Activated naive CD8-positive, alpha-beta T cell treated with anti-CD3 and anti-CD28 coated beads, Interleukin-2, amount 10 ng/mL, durations not matched to agents 7 days and 5 days (primary cell): ENCODE measurements at regions not wholly inside any gene's neighbourhood (a gene's known extent, or its start where the extent isn't known, plus 50 kb on each side); places are given as distances from the start of the nearest gene placed in this dataset.

Experiments used
- ATAC-seq: fragments of 150-1000 bp; cut with Tn5 transposase; one replicate; pipeline ENCODE4 v1.10.0; 2021; ENCODE audit warnings: low read depth, moderate library complexity
- POLR2A ChIA-PET: fragments of 350-600 bp; sonication (Branson Sonifier 250); formaldehyde crosslinking; loops from one replicate; lab custom pipeline; 2021; ENCODE audit warnings: antibody characterized with exemption; lab: Charles Lee
- DNase-seq: peaks from one replicate; pipeline ENCODE4 v3.0.0; 2021
- H3K27ac Mint-ChIP-seq: one replicate; pipeline ENCODE4 v1.8.0; 2022; ENCODE audit warnings: mild to moderate bottlenecking, mixed read lengths
- H3K27me3 Mint-ChIP-seq: one replicate; pipeline ENCODE4 v1.8.0; 2022; ENCODE audit warnings: mild to moderate bottlenecking, moderate library complexity, mixed read lengths
- H3K36me3 Mint-ChIP-seq: one replicate; pipeline ENCODE4 v1.8.0; 2021; ENCODE audit warnings: mild to moderate bottlenecking, mixed read lengths
- H3K4me1 Mint-ChIP-seq: one replicate; pipeline ENCODE4 v1.8.0; 2021; ENCODE audit warnings: mixed read lengths
- H3K4me3 Mint-ChIP-seq: one replicate; pipeline ENCODE4 v1.8.0; 2022; ENCODE audit warnings: mild to moderate bottlenecking, moderate library complexity, mixed read lengths
- H3K9me3 Mint-ChIP-seq: one replicate; pipeline ENCODE4 v1.8.0; 2021; ENCODE audit warnings: mixed read lengths

DNA sequence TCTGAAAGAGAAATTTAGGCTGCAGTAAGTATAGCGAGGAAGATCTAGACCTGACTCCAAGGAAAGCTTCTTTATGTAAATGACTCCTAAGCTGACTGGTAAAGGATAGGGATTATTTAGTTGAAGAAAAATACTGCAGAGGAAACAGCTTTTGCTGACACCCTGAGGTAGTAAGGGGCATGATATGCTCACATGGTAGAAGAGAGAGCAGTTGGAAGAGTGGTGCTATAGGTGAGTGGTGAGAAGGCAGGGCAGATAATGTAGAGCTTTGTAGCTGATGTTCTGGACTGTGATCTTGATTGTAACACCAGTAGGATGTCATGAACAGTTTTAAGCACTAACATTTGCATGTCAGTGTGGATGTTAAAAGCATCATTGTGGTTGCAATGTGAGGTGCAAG, 639.1 kb upstream of the SLC39A10 start:
- Mint-ChIP-seq H3K36me3 (no peaks in the 10 kb centered on the region), H3K27ac (no peak overlapping the region)
- POLR2A ChIA-PET, result no interaction called here

DNA sequence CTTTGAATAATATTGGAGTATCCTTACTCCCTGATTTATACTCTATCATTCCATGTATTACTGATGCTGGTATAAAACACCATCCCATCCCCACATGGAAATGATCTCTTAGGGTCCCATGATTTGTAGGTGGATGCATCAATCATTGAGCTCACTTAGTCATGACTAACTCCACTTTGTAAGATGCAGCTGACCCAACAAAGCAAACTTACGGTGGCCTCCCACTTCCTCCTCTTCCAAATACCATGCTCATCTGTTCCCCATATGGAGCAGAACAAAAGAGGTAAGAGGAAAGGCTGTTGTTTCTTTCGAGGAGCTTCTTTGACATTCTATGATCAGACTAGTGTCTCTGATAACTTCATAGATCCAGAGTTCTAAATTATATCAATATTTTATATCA, 640.2 kb upstream of the SLC39A10 start:
- H3K9me3 Mint-ChIP-seq, result no peaks in the 10 kb centered on the region
- POLR2A ChIA-PET, result no interaction called here

More for the DNA sequence above, 639.1 kb upstream of the SLC39A10 start:
- Mint-ChIP-seq H3K9me3 (no peaks in the 10 kb centered on the region), H3K4me1 (peaks cover 2% of the 10 kb centered on the region), H3K27me3 (no peaks in the 10 kb centered on the region), H3K4me3 (no peak overlapping the region)
- DNase-seq, result no peak
- ATAC-seq, result no peak

DNA sequence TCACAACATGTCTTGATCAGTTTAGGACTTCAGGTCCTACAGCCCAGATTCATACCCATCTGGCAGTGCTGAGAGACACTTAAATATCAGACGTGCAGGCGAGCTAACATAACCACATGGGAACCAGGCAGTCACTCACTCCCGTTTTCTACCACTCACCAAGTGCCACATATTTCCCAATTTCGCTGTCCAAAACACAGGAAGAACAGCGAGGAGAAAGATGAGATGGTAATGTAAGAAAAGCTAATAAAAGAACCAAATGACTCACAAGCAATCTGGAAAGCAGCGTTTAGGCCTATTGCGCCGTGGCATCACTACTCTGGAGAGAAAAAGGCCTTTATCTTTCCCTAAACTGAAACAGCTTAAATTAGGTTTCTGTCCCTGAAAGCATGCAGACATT, 647.8 kb upstream of the SLC39A10 start:
- no peaks in the 10 kb centered on the region for H3K4me1 Mint-ChIP-seq
- DNase-seq, result no peak
- no peak overlapping the region for H3K4me3 Mint-ChIP-seq
- no peak for ATAC-seq
- H3K27ac Mint-ChIP-seq, result no peak overlapping the region
- no peaks in the 10 kb centered on the region for H3K9me3 Mint-ChIP-seq
- POLR2A ChIA-PET, result no interaction called here
- peaks cover 5% of the 10 kb centered on the region for H3K27me3 Mint-ChIP-seq
- no peaks in the 10 kb centered on the region for H3K36me3 Mint-ChIP-seq

More for the DNA sequence above, 640.2 kb upstream of the SLC39A10 start:
- no peak overlapping the region for H3K27ac Mint-ChIP-seq
- ATAC-seq (no peak), DNase-seq (no peak)
- no peaks in the 10 kb centered on the region for H3K27me3 Mint-ChIP-seq
- H3K4me1 Mint-ChIP-seq, result no peaks in the 10 kb centered on the region
- no peaks in the 10 kb centered on the region for H3K36me3 Mint-ChIP-seq
- H3K4me3 Mint-ChIP-seq, result no peak overlapping the region

DNA sequence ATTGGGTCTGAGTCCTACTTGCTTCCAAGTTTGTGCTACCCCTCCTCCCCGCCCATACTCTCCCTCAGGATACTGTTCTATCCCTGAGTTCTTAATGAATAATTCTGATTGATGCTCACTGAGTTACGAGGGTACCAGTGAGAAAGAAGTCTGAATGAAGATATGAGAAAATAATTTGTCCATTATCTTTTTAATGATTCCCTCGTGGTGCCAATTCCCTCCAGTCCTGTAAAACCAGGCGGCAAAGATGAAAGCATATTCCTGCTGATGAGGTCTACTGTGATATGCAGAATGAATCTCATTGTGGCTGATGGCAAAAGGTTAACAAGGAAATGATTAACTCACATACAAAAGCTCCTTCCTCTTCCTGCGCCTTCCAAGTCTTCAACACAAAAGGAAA, 650.2 kb upstream of the SLC39A10 start:
- Mint-ChIP-seq H3K27me3 (peaks cover 5% of the 10 kb centered on the region), H3K27ac (no peak overlapping the region), H3K9me3 (no peaks in the 10 kb centered on the region), H3K4me1 (no peaks in the 10 kb centered on the region), H3K4me3 (no peak overlapping the region), H3K36me3 (no peaks in the 10 kb centered on the region)
- POLR2A ChIA-PET, result no interaction called here
- DNase-seq (no peak), ATAC-seq (no peak)

DNA sequence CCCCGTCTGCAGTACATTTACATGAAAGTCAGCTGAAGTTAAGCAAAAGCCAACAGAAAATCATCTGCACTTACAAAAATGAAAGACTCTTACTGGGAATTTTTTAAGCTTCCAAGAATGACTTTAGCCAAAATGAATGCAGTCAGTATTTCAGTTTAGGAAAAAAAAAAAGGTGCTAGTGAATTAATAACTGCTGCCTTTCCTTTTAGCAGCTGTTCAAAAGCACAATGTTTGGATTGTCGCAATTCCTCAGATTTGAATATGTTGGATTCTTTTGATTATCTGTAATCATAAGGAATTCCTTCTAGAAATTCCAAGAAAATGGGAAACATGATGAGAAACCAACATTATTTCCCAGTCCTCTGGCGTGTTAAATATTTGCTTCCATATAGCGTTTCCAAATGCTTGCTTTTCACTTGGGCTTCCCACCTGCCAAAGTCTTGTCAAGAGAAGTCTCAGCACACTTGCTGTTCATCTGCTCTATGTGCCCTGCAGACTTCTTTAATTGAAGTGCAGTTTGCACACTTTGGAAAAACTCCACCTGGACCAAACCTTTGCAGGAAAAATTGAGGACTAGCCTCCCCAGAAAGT, 653.0 kb upstream of the SLC39A10 start:
- DNase-seq, result no peak
- Mint-ChIP-seq H3K4me3 (no peak overlapping the region), H3K9me3 (no peaks in the 10 kb centered on the region), H3K36me3 (no peaks in the 10 kb centered on the region), H3K27ac (no peak overlapping the region), H3K4me1 (no peaks in the 10 kb centered on the region), H3K27me3 (peaks cover 2% of the 10 kb centered on the region)
- ATAC-seq, result no peak
- POLR2A ChIA-PET, result no interaction called here

DNA sequence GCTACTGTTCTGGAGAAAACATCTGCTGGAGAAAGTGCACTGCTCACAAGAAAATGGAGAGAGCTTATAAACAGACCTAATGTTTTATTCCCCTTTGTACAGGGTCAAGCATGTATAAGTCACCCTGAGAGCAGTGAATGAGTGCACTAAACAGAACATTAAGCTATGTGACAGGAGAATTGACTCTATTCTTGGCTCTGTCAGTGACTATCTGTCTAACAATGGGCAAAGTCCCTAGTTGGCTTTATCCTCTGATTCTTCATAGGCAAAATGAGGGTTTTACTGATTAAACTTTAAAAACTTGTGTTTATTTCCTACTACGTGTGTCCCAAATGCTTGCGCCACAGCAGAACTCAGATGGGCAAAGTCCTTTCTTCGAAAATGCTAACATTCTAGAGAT, 655.1 kb upstream of the SLC39A10 start:
- POLR2A ChIA-PET, result no interaction called here
- Mint-ChIP-seq H3K27ac (no peak overlapping the region), H3K4me1 (no peaks in the 10 kb centered on the region)

DNA sequence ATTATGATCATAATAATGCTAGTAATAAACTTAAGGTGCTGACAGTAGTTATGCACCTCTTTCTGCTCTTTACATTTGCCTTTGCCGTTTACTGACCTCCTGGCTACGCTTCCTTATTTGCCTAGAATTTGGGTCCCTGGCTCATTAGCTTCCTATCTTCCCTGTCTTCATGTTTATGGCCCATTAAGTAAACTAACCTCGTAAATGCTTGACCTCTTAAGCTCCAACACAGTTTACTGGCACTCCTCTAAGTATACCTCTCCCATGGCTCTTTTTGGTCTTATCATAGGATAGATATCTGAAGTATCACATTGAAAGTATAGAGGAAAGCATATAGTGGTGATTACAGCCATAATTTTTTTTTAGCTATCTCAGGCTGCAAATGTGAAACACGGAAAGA, 657.3 kb upstream of the SLC39A10 start:
- H3K27ac Mint-ChIP-seq, result no peak overlapping the region
- POLR2A ChIA-PET, result no interaction called here
- no peak for ATAC-seq
- no peak overlapping the region for H3K4me3 Mint-ChIP-seq
- H3K4me1 Mint-ChIP-seq, result no peaks in the 10 kb centered on the region
- no peaks in the 10 kb centered on the region for H3K27me3 Mint-ChIP-seq
- no peak for DNase-seq
- no peaks in the 10 kb centered on the region for H3K9me3 Mint-ChIP-seq
- no peaks in the 10 kb centered on the region for H3K36me3 Mint-ChIP-seq

More for the DNA sequence above, 655.1 kb upstream of the SLC39A10 start:
- no peak overlapping the region for H3K4me3 Mint-ChIP-seq
- ATAC-seq (no peak), DNase-seq (no peak)
- peaks cover 2% of the 10 kb centered on the region for H3K27me3 Mint-ChIP-seq
- H3K36me3 Mint-ChIP-seq, result no peaks in the 10 kb centered on the region
- H3K9me3 Mint-ChIP-seq, result no peaks in the 10 kb centered on the region

DNA sequence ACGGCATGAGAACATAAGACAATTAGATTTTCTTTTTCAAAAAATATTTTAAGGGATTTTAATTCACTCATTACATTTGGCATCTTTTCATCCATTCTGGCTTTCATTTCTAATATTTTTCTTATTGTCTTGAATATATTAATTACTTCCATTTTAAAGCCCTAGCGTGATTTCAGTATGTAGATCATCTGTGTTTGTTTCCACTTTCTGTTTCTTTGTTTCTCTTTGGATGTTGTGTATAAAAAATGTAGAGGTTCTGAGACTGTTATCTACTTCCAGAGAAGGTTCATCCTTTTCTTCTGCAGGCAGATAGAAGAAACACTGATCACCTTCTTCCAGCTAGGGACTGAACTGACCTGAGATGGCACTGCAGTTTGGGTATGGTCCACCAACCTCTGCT, 664.4 kb upstream of the SLC39A10 start:
- H3K36me3 Mint-ChIP-seq, result no peaks in the 10 kb centered on the region
- ATAC-seq, result no peak
- POLR2A ChIA-PET, result no interaction called here
- no peak for DNase-seq
- H3K9me3 Mint-ChIP-seq, result no peaks in the 10 kb centered on the region
- no peaks in the 10 kb centered on the region for H3K4me1 Mint-ChIP-seq
- no peak overlapping the region for H3K4me3 Mint-ChIP-seq
- no peaks in the 10 kb centered on the region for H3K27me3 Mint-ChIP-seq
- no peak overlapping the region for H3K27ac Mint-ChIP-seq

DNA sequence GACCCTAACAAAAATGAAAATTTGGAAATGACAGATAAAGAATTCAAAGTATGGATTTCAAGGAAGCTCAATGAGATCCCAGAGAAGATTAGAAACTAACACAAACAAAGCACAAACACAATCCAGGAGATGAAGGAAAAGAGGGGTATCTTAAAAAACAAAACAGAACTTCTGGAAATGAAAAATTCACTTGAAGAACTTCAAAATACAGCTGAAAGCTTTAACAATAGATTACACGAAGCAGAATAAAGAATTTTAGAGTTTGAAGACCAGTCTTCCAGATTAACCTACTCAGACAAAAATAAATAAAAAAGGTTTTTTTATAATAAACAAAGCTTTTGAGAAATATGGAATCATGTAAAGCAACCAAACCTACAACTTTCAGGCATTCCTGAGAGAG, 671.8 kb upstream of the SLC39A10 start:
- POLR2A ChIA-PET, result no interaction called here
- no peak overlapping the region for H3K4me3 Mint-ChIP-seq
- no peaks in the 10 kb centered on the region for H3K36me3 Mint-ChIP-seq
- H3K27me3 Mint-ChIP-seq, result no peaks in the 10 kb centered on the region
- peaks cover 14% of the 10 kb centered on the region for H3K9me3 Mint-ChIP-seq
- H3K27ac Mint-ChIP-seq, result no peak overlapping the region
- ATAC-seq (no peak), DNase-seq (no peak)
- no peaks in the 10 kb centered on the region for H3K4me1 Mint-ChIP-seq

DNA sequence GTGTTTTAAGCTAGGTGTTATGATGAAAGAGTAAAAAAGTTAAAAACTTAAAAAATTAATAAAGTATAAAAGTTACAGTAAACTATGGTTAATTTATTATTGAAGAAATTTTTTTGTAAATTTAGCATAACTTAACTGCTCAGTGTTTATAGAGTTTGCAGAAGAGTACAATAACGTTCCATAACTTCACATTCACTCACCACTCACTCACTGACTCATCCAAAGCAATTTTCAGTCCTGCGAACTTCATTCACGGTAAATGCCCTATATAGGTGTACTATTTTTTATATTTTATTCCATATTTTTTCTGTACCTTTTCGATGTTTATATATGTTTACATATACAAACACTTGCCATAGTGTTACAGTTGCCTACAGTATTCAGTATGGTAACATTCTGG, 694.8 kb upstream of the SLC39A10 start:
- Mint-ChIP-seq H3K4me3 (no peak overlapping the region), H3K4me1 (no peaks in the 10 kb centered on the region), H3K27ac (no peak overlapping the region), H3K9me3 (peaks cover 2% of the 10 kb centered on the region), H3K36me3 (no peaks in the 10 kb centered on the region), H3K27me3 (no peaks in the 10 kb centered on the region)
- ATAC-seq (no peak), DNase-seq (no peak)
- POLR2A ChIA-PET, result no interaction called here

DNA sequence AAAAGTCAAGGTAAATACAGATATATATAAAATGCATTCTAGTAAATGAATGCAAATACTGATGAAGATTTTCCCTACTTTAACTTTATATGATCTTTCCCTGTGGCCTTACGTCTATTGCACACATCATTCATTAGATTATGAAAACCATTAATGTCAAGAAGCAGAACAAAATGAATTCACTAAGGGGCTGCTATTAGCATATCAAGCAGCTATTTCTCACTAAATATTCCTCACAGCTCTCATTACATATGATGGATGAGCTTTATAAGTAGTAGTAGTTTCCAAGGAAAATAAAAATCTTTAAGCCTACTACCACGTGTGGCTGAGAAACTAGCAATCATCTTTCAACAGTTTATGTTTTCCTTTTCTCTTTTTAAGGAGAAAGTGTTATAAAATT, 702.8 kb upstream of the SLC39A10 start:
- Mint-ChIP-seq H3K27me3 (no peaks in the 10 kb centered on the region), H3K4me1 (no peaks in the 10 kb centered on the region), H3K9me3 (no peaks in the 10 kb centered on the region), H3K27ac (no peak overlapping the region), H3K4me3 (no peak overlapping the region), H3K36me3 (no peaks in the 10 kb centered on the region)
- no peak for ATAC-seq
- DNase-seq, result no peak
- POLR2A ChIA-PET, result no interaction called here

DNA sequence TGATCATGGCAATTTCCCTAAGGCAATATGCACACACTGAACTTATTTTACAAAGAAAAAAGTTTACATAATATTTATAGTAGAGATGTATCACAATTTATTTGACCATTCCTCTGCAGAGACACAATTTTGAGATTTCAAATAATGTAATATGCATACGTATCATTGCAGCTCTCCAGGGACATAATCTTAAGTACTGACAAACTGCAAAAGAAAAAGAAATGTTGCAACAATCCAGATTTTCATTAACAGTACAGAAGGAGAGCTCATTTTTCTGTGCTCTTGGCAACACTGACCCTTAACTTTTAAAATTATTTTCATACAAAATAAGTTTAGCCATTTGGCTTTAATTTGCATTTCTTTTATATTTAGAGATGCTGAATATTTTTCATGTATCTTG, 710.2 kb upstream of the SLC39A10 start:
- H3K27ac Mint-ChIP-seq, result no peak overlapping the region
- no peaks in the 10 kb centered on the region for H3K36me3 Mint-ChIP-seq
- DNase-seq (no peak), ATAC-seq (no peak)
- POLR2A ChIA-PET, result no interaction called here
- H3K27me3 Mint-ChIP-seq, result no peaks in the 10 kb centered on the region
- no peaks in the 10 kb centered on the region for H3K9me3 Mint-ChIP-seq
- H3K4me1 Mint-ChIP-seq, result no peaks in the 10 kb centered on the region
- no peak overlapping the region for H3K4me3 Mint-ChIP-seq

DNA sequence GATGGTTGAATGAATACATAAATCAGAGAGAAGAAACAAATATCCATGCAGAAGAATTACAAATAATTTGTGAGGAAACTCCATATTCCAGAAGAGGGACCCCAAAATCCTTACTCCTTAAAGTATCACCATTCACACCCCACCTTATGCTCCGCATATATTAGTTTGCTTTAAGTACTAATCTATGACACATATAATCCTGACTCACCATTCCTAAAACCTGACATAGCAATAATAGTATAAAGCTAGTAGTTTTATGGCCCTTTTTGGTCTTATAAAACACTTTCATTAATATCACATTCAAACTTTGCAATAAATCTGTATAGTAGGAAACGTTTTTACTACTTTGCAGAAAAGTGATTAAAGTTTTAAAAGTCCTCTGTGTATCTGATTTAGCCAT, 719.0 kb upstream of the SLC39A10 start:
- POLR2A ChIA-PET, result no interaction called here
- no peak for ATAC-seq
- Mint-ChIP-seq H3K36me3 (no peaks in the 10 kb centered on the region), H3K4me3 (no peak overlapping the region), H3K27ac (no peak overlapping the region), H3K4me1 (no peaks in the 10 kb centered on the region), H3K27me3 (no peaks in the 10 kb centered on the region), H3K9me3 (no peaks in the 10 kb centered on the region)
- no peak for DNase-seq

DNA sequence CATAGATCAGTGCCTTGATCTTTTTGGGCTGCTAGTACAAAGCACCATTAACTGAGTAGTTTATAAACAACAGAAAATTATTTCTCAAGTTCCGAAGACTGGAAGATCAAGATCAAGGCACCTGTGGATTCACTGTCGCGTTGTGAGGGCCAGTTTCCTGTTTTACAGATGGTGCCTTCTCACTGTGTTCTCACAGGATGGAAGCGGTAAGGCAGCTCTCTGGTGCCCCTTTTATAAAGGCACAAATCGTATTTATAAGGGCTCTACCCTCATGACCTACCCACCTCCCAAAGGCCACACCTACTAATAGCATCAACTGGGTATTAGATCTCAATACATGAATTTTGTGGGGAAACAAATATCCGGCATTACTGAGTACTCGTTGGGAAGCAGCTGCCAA, 729.5 kb upstream of the SLC39A10 start:
- Mint-ChIP-seq H3K4me1 (no peaks in the 10 kb centered on the region), H3K27ac (no peak overlapping the region), H3K4me3 (no peak overlapping the region), H3K36me3 (no peaks in the 10 kb centered on the region), H3K9me3 (no peaks in the 10 kb centered on the region), H3K27me3 (peaks cover under 1% of the 10 kb centered on the region)
- no peak for DNase-seq
- ATAC-seq, result no peak
- POLR2A ChIA-PET, result no interaction called here

DNA sequence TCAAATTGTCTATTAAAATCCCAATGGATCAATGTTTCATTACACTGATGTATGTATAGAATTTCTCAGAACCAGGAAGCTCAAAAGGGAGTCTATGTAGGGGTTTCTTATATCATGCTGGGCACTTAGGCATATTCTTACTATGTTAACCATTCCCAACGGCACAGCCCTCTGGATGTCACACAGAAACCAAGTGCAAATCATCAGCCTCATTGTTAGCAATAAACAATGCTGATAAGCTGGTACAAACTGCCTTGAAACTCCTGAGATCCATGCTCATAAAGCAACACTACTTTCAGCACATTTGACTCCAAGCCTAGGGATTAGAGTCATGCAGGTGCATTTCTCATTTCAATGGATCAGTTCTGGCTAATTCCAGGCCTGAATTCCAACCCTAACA, 730.2 kb upstream of the SLC39A10 start:
- no peaks in the 10 kb centered on the region for H3K4me1 Mint-ChIP-seq
- H3K36me3 Mint-ChIP-seq, result no peaks in the 10 kb centered on the region
- H3K27ac Mint-ChIP-seq, result no peak overlapping the region
- no peaks in the 10 kb centered on the region for H3K9me3 Mint-ChIP-seq
- H3K4me3 Mint-ChIP-seq, result no peak overlapping the region
- ATAC-seq, result no peak
- H3K27me3 Mint-ChIP-seq, result peaks cover 3% of the 10 kb centered on the region
- POLR2A ChIA-PET, result no interaction called here
- DNase-seq, result no peak
